ENCODE measurements at regions not wholly inside any gene's neighbourhood (a gene's known extent, or its start where the extent isn't known, plus 50 kb on each side); places are given as distances from the start of the nearest gene placed in this dataset.

DNA sequence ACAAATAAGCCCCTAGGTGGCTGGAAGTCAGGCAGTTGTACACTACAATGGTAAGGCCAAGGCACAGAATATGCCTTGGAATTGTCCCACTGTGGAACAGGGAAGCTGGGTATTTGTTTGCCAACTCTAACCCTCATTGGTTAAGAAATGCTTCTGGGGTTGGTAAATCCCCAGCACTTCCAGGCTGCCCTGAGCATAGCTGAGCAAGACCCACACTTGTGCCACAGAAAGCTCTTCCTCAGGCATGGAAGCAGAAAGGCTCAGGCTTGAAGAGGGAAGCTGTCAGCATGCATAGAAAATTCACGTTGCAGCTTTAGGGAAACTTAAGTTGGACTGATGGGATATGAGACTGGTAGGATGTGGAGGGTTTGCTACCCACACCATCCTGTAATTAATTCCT lies 86.9 kb upstream of the PLCL2 start:
- FAIRE-seq (no peak), DNase-seq (ENCODE audit: low read depth) (no peak)
- TF ChIP-seq, protein P1, sequence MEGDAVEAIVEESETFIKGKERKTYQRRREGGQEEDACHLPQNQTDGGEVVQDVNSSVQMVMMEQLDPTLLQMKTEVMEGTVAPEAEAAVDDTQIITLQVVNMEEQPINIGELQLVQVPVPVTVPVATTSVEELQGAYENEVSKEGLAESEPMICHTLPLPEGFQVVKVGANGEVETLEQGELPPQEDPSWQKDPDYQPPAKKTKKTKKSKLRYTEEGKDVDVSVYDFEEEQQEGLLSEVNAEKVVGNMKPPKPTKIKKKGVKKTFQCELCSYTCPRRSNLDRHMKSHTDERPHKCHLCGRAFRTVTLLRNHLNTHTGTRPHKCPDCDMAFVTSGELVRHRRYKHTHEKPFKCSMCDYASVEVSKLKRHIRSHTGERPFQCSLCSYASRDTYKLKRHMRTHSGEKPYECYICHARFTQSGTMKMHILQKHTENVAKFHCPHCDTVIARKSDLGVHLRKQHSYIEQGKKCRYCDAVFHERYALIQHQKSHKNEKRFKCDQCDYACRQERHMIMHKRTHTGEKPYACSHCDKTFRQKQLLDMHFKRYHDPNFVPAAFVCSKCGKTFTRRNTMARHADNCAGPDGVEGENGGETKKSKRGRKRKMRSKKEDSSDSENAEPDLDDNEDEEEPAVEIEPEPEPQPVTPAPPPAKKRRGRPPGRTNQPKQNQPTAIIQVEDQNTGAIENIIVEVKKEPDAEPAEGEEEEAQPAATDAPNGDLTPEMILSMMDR (IDR thresholded peaks at IDR 0.05; ENCODE audit: insufficient read depth, low read length, severe bottlenecking) = no peak
- Histone ChIP-seq H3K27me3 (ENCODE audit: control insufficient read depth, insufficient read depth, low read length) (peaks cover 1% of the 10 kb centered on the region), H3K4me3 (ENCODE audit: low read depth, low read length) (no peak overlapping the region), H3K36me3 (ENCODE audit: control insufficient read depth, insufficient read depth, low read length) (no peaks in the 10 kb centered on the region)

DNA sequence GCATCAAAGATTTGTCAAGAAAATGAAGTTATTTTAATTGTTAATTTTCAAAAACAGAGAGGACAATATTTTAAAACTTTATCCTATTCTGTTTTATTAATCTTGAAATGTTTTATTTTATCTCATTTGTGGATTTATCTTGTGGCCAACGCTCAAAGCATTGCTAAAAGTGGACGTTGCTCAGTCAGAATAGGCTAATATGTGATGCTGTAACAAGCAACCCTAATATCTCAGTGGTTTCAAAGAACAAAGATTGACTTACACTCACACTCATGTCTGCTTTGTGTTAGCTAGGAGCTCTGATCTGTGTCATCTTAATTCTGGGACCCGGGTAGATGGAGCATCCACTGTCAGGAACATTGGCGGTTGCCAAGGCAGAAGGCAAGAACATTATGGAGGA lies 86.0 kb upstream of the PLCL2 start:
- DNase-seq (ENCODE audit: low read depth) (no peak), FAIRE-seq (no peak)
- no peak overlapping the region for H3K4me3 ChIP-seq (ENCODE audit: low read depth, low read length)
- H3K36me3 ChIP-seq (ENCODE audit: control insufficient read depth, insufficient read depth, low read length) = no peaks in the 10 kb centered on the region
- peaks cover 1% of the 10 kb centered on the region for H3K27me3 ChIP-seq (ENCODE audit: control insufficient read depth, insufficient read depth, low read length)
- TF ChIP-seq, protein P1 (IDR thresholded peaks at IDR 0.05; ENCODE audit: insufficient read depth, low read length, severe bottlenecking) = no peak

DNA sequence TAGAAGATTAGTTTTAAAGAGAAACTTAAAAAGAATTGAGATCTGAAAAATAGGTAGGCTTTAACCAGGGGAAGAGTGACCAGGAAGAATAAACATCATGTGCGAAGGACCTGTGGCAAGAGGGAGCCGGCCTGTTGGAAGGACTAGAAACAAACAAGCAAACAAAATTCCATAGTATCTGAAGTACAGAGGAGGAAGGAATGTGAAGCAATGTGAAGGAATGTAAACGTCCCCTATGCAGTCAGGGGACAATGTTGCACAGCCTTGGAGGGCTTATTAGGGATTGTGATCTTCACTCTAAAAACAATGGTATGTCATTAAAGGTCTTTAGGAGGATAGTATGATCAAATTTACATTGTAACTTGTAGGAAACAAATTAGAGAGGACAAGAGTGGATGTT lies 84.4 kb upstream of the PLCL2 start:
- TF ChIP-seq, protein P1 (IDR thresholded peaks at IDR 0.05; ENCODE audit: insufficient read depth, low read length, severe bottlenecking) = no peak
- H3K36me3 ChIP-seq (ENCODE audit: control insufficient read depth, insufficient read depth, low read length) = no peaks in the 10 kb centered on the region
- no peak overlapping the region for H3K4me3 ChIP-seq (ENCODE audit: low read depth, low read length)
- DNase-seq (ENCODE audit: low read depth) = no peak
- FAIRE-seq = no peak
- H3K27me3 ChIP-seq (ENCODE audit: control insufficient read depth, insufficient read depth, low read length) = peaks cover 1% of the 10 kb centered on the region

DNA sequence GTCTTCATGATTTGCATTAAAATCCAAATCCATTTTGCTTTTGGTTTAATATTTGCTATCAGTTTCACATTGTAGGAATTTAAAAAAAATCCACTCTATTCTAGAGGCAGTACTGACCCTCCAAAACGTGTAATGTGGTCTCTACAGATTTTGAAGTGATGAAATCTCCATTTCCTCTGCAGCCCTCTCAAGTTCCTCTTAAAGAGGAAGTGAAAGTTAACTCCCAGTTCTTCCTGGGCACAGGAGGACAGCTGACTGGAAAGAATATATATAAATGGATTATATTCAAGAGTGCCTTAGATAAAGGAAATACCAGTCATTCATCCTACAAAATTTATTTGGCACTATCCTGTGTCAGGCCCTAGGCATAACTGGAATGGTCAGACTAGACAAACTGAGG lies 83.5 kb upstream of the PLCL2 start:
- DNase-seq (ENCODE audit: low read depth) (no peak), FAIRE-seq (no peak)
- Histone ChIP-seq H3K4me3 (ENCODE audit: low read depth, low read length) (no peak overlapping the region), H3K36me3 (ENCODE audit: control insufficient read depth, insufficient read depth, low read length) (no peaks in the 10 kb centered on the region), H3K27me3 (ENCODE audit: control insufficient read depth, insufficient read depth, low read length) (no peaks in the 10 kb centered on the region)
- TF ChIP-seq, protein P1 (IDR thresholded peaks at IDR 0.05; ENCODE audit: insufficient read depth, low read length, severe bottlenecking) = no peak

DNA sequence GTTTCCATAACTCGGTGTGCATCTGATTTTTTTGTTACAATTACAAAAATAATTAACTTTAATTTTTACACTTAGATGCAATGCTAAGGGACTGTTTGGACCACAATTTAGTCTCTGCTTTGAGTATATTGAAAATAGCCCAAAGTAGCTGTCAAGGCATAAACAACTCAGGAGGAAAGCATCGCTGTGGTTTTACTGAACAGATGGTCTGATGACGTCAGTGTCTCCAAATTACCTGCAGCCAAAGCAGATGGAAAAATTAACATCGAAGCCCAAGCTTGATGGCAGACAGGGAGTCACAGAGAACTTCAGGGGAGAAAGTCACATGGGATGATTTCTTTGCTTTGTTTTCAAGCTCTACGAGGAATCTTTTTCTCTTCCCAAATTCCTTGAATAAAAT lies 83.1 kb upstream of the PLCL2 start:
- FAIRE-seq (no peak), DNase-seq (ENCODE audit: low read depth) (no peak)
- Histone ChIP-seq H3K36me3 (ENCODE audit: control insufficient read depth, insufficient read depth, low read length) (no peaks in the 10 kb centered on the region), H3K27me3 (ENCODE audit: control insufficient read depth, insufficient read depth, low read length) (no peaks in the 10 kb centered on the region), H3K4me3 (ENCODE audit: low read depth, low read length) (no peak overlapping the region)
- TF ChIP-seq, protein P1 (IDR thresholded peaks at IDR 0.05; ENCODE audit: insufficient read depth, low read length, severe bottlenecking) = no peak

DNA sequence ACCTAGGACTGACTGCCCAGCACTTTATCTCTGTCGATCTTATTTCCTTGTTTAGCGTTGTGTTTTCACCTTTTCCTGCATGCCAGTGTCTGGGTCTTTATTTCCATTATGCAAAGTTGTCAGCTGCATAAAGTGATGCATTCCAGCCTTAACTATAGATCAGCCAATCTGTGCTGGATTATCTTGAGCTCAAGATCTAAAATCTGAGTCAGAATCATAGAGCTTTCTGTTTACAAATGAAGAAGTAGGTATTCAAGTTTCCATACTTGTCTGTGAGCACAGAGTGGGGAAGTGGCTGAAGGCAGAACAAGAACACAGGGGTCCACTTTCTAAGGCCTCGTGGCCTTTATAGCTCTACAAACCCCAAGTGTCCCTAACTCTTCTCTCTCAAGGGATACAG lies 82.4 kb upstream of the PLCL2 start:
- no peak for FAIRE-seq
- Histone ChIP-seq H3K4me3 (ENCODE audit: low read depth, low read length) (no peak overlapping the region), H3K27me3 (ENCODE audit: control insufficient read depth, insufficient read depth, low read length) (no peaks in the 10 kb centered on the region), H3K36me3 (ENCODE audit: control insufficient read depth, insufficient read depth, low read length) (no peaks in the 10 kb centered on the region)
- TF ChIP-seq, protein P1 (IDR thresholded peaks at IDR 0.05; ENCODE audit: insufficient read depth, low read length, severe bottlenecking) = no peak
- no peak for DNase-seq (ENCODE audit: low read depth)
